Dermis microvascular lymphatic vessel endothelial cell (primary cell): ENCODE measurements at regions not wholly inside any gene's neighbourhood (a gene's known extent, or its start where the extent isn't known, plus 50 kb on each side); places are given as distances from the start of the nearest gene placed in this dataset.
A peak's percentile ranks its signal among the peaks of the same experiment; 100 is the strongest.

ENCODE experiments used
- DNase-seq, 2 donors: peaks; one replicate each; pipeline versions ENCODE4 v3.0.0 to v3.0.0-alpha.2; 2010; ENCODE audit warnings: low read depth in 2 of 2

GRCh38 chr3:18835021-18835420 is 313.3 kb upstream of the KCNH8 start:
- no peak for DNase-seq

DNA sequence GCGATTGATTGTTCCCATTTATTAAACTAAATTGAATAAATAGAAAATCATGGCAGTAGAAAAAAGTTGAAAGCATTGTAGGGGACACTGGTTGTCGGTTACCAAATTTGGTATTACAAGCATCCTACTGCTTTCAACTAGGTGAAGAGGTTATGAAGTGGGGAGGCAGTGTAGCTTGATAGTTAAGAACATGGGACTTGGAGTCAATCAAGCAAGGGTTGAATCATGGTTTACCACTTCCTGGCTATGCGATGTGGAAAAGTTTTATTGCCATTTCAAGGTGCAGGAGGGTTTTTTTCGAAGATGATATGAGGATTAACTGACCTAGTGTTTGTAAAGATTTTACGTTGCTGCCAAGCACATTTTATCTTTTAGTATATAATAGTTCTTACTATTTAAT is 318.2 kb upstream of the KCNH8 start:
- DNase-seq, result no peak

- no peak for DNase-seq
These were observed 319.7 kb upstream of the KCNH8 start for GRCh38 chr3:18828637-18829036.

- no peak for DNase-seq
These were observed 320.6 kb upstream of the KCNH8 start for GRCh38 chr3:18827664-18828063.

DNA sequence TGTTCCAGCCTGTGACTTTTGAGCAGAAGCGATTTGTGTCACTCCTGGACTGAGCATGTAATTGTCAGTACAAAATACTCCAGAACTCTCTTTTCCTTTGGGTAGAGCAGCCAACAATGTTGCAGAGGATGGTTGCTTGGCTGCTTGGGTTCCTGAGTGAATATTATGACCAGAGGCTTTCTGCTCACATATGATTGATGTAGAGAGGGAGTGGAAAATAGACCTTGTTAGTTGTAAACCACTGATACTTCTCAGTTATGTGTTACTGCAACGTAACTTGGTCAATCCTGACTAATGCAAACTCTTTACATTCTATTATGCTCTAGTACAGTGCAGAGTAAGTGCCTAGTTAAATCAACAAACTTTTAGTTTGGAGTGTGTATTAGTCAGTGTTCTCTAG is 322.6 kb upstream of the KCNH8 start:
- no peak for DNase-seq

GRCh38 chr3:18813300-18813699 is 335.0 kb upstream of the KCNH8 start:
- DNase-seq, result no peak

GRCh38 chr3:18812316-18812715 is 336.0 kb upstream of the KCNH8 start:
- peak; percentile 2 to 11 for DNase-seq

GRCh38 chr3:18810306-18810661 is 338.0 kb upstream of the KCNH8 start:
- DNase-seq, result no peak

GRCh38 chr3:18809640-18810305 is 338.5 kb upstream of the KCNH8 start:
- no peak for DNase-seq

- DNase-seq, result no peak
These were observed 339.9 kb upstream of the KCNH8 start for GRCh38 chr3:18808429-18808828.

GRCh38 chr3:18807593-18807992 is 340.7 kb upstream of the KCNH8 start:
- no peak for DNase-seq

DNA sequence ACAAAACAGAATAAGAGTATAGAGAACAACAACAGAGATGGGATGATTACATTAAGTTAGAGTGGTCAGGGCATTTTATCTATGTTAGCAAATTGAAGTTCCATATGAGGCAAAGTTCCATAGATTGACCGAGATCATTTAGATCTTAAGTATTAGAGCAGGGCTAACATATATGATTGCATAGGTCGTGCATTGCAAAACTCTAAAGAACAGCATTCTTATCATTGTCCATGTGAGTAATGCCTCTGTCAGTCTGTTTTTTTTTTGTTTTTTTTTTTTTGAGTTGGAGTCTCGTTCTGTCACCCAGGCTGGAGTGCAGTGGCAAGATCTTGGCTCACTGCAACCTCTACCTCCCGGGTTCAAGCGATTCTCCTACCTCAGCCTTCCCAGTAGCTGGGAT is 341.7 kb upstream of the KCNH8 start:
- DNase-seq, result no peak

- no peak for DNase-seq
These were observed 350.9 kb upstream of the KCNH8 start for GRCh38 chr3:18797378-18797777.

DNA sequence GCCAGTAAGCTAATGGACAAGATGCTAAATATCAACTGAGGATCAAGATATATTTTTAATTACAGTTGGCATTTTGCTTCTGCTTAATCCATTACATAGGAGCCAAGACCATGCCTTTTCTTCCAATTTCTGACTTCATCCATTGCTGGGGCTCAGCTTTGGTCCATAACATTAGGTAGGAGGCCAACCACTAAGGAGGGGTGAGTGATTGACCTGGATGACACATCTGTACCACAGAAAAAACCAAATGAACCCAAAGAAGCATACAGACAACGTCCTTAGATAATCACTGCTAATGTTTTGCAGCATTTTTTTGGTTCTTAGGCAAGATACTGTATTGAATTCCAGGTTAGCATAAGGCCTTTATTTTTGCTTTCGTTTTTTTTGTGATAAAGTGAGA is 353.2 kb upstream of the KCNH8 start:
- no peak for DNase-seq

DNA sequence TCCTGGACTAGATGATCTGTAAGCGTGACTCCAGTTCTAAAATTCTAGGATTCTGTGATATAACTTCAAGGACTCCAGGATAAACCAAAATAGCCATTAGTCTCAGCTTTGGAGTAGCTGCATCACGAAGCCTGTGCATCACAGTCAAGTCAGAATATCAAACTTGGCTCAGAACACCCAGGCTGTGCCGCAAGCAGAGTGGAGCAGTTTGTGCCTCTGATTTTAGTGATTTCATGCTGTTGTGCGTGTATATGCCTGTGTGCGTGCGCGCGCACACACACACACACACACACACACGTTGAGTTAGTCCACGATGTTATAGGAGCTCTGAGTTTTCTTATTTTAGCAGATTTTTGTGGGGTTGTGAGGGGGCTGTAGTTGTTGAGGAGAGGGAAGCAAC is 356.6 kb upstream of the KCNH8 start:
- no peak for DNase-seq

DNA sequence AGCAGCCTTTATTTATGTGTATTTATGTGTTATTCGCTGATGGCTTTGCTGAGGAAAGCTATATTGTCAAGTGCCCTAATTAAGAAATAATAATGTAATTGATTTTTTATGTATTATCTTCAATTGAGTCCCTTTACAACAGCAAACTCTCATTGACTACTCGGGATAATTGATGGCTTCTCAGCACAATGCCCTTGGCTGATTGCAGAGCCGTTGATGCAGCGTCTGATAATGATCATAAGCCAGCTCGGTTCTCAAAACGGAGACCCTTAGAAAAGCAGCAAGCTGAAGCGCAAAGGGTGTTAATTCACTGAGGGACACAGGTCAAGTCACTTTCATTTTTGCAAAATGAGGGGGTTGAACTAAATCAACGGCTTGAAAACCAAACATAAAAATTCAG is 357.1 kb upstream of the KCNH8 start:
- no peak for DNase-seq

GRCh38 chr3:18790384-18790783 is 357.9 kb upstream of the KCNH8 start:
- no peak for DNase-seq

GRCh38 chr3:18789734-18790133 is 358.6 kb upstream of the KCNH8 start:
- DNase-seq, result no peak

DNA sequence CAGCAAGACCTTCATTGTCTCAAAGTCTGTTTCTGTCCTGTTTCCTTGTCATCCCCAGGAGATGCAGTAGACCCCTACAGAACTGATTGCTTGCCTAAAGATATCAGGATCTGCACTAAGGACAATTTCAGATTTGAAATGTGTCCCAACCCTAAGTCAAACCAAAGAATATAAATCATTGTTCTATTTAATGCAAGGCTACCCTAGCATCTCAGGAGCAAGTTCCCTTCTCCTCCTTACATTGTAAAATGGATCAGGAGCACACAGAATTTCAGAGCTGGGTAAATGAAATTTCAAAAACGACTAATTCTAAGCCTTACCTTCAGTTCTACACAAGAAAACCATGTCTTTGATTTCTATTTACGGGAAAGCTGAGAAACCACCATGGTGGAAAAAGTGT is 360.9 kb upstream of the KCNH8 start:
- DNase-seq, result no peak

- no peak for DNase-seq
These were observed 361.5 kb upstream of the KCNH8 start for GRCh38 chr3:18786650-18787323.

DNA sequence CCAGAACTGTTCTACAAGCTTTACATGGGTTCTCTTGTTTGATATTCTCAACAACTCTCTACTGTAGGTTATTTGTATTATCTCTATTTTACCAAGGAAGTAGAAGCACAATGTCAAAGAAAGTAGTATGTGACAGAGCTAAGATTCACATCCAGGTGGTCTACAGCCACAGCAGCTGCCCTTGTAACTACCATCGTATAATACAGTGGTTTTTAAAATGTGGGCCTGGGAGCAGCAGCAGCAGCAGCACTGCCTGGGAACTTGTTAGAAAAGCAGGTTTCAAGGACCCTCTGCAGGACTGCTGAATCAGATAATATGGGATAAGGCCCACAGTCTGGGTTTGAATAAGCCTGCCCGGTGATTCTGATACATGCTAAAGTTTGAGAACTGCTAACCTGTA is 357.1 kb upstream of the SATB1 start:
- DNase-seq, result no peak

GRCh38 chr3:18780959-18781358 is 355.8 kb upstream of the SATB1 start:
- DNase-seq, result no peak

GRCh38 chr3:18779704-18780103 is 354.6 kb upstream of the SATB1 start:
- DNase-seq, result no peak

DNA sequence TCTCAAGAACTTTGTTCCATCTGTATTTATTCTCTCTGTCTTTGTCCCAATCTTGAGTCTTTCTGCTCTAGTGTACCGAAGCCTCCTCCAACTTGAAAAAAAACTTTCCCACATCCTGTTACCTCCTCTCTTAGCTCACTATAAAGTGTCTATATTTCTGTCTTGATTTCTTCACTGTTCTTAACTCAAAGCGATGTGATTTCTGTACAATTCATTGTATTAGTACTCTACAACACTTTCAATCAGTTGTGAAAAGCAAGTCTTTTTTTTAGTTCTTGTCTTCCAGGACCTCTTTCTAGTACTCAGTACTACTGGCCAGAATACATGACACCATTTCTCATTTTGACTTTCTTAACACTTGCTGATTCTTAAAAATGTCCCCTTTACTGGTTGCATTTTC is 353.5 kb upstream of the SATB1 start:
- no peak for DNase-seq
